ENCODE measurements at regions not wholly inside any gene's neighbourhood (a gene's known extent, or its start where the extent isn't known, plus 50 kb on each side); places are given as distances from the start of the nearest gene placed in this dataset.

DNA sequence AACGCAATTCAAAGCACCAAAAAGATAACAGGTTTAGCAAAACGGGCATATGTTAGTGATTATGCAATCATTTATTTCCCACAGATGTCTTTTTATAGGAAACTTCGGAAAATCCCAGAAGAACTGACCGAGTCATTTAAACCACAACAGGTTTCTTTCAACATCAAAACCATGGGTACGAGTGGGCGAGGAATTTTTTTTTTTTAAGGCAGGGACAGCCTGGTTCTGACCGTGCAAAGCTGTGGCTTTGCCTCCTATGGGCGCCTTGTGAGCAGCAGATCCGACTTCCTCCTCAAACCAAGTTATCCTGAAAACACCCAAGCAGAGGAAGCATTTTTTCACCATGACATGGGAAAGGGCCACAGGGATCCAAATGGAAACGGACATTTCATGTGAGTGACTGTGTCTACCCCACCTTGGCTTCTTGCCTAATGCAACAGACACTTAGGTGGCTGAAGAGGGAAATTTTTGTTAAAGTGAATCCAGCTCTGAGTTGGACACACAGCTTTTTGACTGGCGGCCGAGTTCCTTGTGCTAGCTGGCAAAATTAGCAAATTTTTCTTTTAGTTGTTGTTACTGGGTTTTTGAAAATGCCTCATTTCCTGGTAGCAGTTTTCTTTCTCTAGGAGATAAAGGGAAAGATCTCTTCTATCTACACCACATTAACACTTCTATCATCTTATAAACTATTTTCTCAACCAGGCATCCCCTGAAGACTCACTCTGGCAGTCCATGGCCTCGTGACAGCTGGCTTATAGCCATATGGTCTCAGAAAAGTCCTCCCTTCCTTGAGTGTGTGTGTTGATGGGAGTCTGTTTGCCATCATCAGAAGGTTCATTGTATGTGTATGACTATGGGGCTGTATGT lies 487.4 kb upstream of the ZEB2 start (continued):
- TF ChIP-seq, protein P1, sequence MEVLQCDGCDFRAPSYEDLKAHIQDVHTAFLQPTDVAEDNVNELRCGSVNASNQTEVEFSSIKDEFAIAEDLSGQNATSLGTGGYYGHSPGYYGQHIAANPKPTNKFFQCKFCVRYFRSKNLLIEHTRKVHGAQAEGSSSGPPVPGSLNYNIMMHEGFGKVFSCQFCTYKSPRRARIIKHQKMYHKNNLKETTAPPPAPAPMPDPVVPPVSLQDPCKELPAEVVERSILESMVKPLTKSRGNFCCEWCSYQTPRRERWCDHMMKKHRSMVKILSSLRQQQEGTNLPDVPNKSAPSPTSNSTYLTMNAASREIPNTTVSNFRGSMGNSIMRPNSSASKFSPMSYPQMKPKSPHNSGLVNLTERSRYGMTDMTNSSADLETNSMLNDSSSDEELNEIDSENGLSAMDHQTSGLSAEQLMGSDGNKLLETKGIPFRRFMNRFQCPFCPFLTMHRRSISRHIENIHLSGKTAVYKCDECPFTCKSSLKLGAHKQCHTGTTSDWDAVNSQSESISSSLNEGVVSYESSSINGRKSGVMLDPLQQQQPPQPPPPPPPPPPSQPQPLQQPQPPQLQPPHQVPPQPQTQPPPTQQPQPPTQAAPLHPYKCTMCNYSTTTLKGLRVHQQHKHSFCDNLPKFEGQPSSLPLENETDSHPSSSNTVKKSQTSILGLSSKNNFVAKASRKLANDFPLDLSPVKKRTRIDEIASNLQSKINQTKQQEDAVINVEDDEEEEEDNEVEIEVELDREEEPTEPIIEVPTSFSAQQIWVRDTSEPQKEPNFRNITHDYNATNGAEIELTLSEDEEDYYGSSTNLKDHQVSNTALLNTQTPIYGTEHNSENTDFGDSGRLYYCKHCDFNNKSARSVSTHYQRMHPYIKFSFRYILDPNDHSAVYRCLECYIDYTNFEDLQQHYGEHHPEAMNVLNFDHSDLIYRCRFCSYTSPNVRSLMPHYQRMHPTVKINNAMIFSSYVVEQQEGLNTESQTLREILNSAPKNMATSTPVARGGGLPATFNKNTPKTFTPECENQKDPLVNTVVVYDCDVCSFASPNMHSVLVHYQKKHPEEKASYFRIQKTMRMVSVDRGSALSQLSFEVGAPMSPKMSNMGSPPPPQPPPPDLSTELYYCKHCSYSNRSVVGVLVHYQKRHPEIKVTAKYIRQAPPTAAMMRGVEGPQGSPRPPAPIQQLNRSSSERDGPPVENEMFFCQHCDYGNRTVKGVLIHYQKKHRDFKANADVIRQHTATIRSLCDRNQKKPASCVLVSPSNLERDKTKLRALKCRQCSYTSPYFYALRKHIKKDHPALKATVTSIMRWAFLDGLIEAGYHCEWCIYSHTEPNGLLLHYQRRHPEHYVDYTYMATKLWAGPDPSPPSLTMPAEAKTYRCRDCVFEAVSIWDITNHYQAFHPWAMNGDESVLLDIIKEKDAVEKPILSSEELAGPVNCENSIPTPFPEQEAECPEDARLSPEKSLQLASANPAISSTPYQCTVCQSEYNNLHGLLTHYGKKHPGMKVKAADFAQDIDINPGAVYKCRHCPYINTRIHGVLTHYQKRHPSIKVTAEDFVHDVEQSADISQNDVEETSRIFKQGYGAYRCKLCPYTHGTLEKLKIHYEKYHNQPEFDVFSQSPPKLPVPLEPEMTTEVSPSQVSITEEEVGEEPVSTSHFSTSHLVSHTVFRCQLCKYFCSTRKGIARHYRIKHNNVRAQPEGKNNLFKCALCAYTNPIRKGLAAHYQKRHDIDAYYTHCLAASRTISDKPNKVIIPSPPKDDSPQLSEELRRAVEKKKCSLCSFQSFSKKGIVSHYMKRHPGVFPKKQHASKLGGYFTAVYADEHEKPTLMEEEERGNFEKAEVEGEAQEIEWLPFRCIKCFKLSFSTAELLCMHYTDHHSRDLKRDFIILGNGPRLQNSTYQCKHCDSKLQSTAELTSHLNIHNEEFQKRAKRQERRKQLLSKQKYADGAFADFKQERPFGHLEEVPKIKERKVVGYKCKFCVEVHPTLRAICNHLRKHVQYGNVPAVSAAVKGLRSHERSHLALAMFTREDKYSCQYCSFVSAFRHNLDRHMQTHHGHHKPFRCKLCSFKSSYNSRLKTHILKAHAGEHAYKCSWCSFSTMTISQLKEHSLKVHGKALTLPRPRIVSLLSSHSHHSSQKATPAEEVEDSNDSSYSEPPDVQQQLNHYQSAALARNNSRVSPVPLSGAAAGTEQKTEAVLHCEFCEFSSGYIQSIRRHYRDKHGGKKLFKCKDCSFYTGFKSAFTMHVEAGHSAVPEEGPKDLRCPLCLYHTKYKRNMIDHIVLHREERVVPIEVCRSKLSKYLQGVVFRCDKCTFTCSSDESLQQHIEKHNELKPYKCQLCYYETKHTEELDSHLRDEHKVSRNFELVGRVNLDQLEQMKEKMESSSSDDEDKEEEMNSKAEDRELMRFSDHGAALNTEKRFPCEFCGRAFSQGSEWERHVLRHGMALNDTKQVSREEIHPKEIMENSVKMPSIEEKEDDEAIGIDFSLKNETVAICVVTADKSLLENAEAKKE (CRISPR knock-in tag; IDR thresholded peaks at IDR 0.05), result no peak
- TF ChIP-seq EZH2 (IDR thresholded peaks at IDR 0.05; ENCODE audit: low read depth, unreplicated experiment) (no peak), ZNF331 (CRISPR knock-in tag; IDR thresholded peaks at IDR 0.05; ENCODE audit: low read depth) (no peak), CREB1 (CRISPR knock-in tag; IDR thresholded peaks at IDR 0.05; ENCODE audit: low read depth) (no peak)

DNA sequence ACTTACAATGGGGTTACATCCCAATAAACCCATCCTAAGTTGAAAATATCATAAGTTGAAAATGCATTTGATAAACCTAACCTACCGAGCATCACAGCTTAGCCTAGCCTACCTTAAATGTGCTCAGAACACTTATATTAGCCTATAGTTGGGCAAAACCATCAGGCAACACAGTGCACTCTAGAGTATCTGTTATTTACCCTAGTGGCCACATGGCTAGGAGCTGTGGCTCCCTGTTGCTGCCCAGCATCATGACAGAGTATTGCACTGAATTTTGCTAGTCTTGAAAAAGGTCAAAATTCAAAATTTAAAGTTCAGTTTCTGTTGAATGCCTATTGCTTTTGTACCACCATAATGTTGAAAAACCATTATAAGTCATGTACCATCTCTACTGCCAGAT lies 482.7 kb upstream of the ZEB2 start:
- Histone ChIP-seq H3K4me1 (ENCODE audit: insufficient read depth) (no peaks in the 10 kb centered on the region), H3K27me3 (ENCODE audit: insufficient read depth) (no peaks in the 10 kb centered on the region), H3F3A (replicated peaks; ENCODE audit: low read depth) (no peaks in the 10 kb centered on the region), H3K9me2 (ENCODE audit: insufficient read depth) (no peaks in the 10 kb centered on the region), H3K79me2 (replicated peaks; ENCODE audit: insufficient read depth) (no peaks in the 10 kb centered on the region), H3K4me2 (no peak overlapping the region), H2AFZ (no peak overlapping the region), H3K36me3 (ENCODE audit: insufficient read depth) (no peaks in the 10 kb centered on the region), H3K27ac (ENCODE audit: low read depth) (no peak overlapping the region), H3K4me3 (no peak overlapping the region), H4K20me1 (replicated peaks; ENCODE audit: insufficient read depth) (no peaks in the 10 kb centered on the region)
- H3K4me3 Mint-ChIP-seq, result no peak overlapping the region
- TF ChIP-seq CREB1 (CRISPR knock-in tag; IDR thresholded peaks at IDR 0.05; ENCODE audit: low read depth) (no peak), EZH2 (IDR thresholded peaks at IDR 0.05; ENCODE audit: low read depth, unreplicated experiment) (no peak), EZH2phosphoT487 (IDR thresholded peaks at IDR 0.05; ENCODE audit: unreplicated experiment) (no peak)
- TF ChIP-seq, protein P2, sequence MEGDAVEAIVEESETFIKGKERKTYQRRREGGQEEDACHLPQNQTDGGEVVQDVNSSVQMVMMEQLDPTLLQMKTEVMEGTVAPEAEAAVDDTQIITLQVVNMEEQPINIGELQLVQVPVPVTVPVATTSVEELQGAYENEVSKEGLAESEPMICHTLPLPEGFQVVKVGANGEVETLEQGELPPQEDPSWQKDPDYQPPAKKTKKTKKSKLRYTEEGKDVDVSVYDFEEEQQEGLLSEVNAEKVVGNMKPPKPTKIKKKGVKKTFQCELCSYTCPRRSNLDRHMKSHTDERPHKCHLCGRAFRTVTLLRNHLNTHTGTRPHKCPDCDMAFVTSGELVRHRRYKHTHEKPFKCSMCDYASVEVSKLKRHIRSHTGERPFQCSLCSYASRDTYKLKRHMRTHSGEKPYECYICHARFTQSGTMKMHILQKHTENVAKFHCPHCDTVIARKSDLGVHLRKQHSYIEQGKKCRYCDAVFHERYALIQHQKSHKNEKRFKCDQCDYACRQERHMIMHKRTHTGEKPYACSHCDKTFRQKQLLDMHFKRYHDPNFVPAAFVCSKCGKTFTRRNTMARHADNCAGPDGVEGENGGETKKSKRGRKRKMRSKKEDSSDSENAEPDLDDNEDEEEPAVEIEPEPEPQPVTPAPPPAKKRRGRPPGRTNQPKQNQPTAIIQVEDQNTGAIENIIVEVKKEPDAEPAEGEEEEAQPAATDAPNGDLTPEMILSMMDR (conservative IDR thresholded peaks at IDR 0.05; ENCODE audit: low read depth in 2 of 2), result peak in 1 of 2 experiments; percentile 24; a peak in 1 of 4 replicates
- TF ChIP-seq, protein P3, sequence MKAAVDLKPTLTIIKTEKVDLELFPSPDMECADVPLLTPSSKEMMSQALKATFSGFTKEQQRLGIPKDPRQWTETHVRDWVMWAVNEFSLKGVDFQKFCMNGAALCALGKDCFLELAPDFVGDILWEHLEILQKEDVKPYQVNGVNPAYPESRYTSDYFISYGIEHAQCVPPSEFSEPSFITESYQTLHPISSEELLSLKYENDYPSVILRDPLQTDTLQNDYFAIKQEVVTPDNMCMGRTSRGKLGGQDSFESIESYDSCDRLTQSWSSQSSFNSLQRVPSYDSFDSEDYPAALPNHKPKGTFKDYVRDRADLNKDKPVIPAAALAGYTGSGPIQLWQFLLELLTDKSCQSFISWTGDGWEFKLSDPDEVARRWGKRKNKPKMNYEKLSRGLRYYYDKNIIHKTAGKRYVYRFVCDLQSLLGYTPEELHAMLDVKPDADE (IDR thresholded peaks at IDR 0.05), result no peak
- H3K36me3 Mint-ChIP-seq (ENCODE audit: low read depth), result no peaks in the 10 kb centered on the region
- ATAC-seq (peak; percentile 45; the same call in 2 of the 3 replicates), DNase-seq (ENCODE audit: low spot score) (no peak)
- peaks cover 2% of the 10 kb centered on the region for H3K27me3 Mint-ChIP-seq (ENCODE audit: insufficient read depth, low read depth, poor library complexity)
- no peaks in the 10 kb centered on the region for H3K9me3 Mint-ChIP-seq
- no peak overlapping the region for H3K27ac Mint-ChIP-seq
- no peaks in the 10 kb centered on the region for H3K4me1 Mint-ChIP-seq

Measured in GM23338 (cell line).